NOMO-1 treated with DMSO at 0.1 percent for 48 hours (cell line): ENCODE measurements at regions not wholly inside any gene's neighbourhood (a gene's known extent, or its start where the extent isn't known, plus 50 kb on each side); places are given as distances from the start of the nearest gene placed in this dataset.

Source experiments
- DNase-seq: peaks from one replicate; lab custom pipeline; 2025; ENCODE audit not compliant: unreplicated experiment; lab: John Stamatoyannopoulos, UW

GRCh38 chr6:3559561-3559960 lies 102.7 kb upstream of the SLC22A23 start:
- DNase-seq, result no peak

GRCh38 chr6:3557336-3557735 lies 100.5 kb upstream of the SLC22A23 start:
- DNase-seq, result no peak

DNA sequence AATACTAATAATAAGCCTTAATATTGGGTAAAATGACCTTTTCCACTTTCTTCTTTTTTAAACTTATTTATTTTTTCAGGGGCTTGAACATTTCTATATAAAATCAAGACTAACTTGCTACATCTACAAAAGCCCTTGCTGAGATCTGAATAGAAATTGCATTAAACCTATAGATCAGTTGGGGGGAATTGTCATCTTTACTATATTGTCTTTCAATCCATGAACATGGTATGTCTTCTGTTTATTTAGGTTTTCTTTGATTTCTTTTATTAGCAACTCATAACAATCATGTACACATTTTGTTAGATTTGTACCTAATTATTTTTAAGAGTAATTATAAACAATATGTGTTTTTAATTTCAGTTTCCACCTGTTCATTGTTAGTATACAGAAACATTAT lies 96.4 kb upstream of the SLC22A23 start:
- no peak for DNase-seq

DNA sequence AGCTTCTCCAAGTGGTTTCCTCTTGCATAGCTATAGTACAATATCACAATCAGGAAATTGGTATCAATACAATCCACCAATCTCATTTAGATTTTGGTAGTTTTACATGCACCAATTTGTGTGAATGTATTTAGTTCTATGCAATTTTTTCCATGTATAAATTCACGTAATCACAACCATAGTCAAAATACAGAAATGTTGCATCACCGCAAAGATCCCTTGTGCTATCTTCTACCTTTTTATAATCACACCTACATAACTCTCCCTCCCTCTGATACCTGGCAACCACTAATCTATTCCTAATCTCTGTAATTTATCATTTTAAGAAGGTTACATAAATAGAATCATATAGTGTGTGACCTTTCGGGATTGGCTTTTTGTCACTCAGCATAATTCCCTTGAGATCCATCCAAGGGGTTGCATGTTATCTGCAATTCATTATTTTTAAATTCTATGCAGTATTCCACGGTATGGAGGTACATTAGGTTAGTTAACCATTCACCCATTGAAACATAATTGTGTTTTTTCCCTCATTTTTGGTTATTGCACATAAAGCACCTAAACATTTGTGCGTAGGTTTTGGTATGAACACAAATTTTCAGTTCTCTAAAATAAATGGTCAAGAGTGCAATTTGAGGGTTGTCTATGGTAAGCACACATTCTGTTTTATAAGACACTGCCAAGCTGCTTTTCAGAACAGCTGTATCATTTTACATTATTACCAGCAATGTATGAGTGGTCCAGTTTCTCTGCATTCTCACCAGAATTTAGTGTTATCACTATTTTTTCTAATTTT lies 95.1 kb upstream of the SLC22A23 start:
- no peak for DNase-seq

DNA sequence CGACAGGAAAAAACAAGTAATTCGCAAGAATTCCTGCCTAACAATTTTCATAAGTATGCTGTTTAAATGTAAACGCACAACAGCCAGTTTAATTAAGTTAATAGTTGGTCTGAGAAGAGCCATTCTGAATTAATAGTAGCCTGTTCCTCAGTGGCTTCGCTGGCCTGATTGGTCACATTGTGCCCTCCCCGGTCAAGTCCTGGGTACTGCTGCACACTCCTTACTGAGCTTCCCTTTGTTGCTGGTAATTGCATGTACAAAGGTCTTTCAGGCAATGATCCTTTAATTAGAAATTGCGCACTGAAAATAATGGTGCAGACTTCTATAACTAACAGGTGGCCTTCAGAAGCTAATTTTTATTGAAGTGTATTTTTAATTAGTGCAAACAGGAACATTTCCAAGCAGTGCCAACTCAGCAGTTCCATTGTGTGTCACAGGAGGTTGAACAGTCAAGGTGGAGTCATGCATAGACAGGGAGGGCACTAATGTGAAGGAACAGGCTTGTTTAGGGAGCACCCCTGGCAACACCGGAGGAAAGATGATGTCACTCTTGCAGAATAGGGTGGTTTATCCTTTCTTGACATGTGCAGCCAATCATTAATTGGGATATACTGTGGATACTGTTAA lies 92.6 kb upstream of the SLC22A23 start:
- no peak for DNase-seq

DNA sequence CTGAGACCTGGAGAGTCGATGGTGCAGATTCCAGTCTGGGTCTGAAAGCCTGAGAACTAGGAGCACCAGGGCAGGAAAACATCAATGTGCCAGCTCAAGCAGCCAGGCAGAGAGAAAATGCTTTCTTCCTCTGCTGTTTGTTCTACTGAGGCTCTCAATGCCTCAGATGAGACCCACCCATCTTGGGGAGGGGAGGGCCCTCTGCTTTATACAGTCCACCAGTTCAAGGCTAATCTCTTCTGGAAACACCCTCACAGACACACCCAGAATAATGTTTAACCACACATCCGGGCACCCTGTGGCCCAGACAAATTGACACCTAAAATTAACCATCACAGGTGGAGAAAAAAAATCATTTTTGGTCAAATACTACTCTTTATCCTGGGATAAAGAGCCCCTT lies 89.3 kb upstream of the SLC22A23 start:
- no peak for DNase-seq

DNA sequence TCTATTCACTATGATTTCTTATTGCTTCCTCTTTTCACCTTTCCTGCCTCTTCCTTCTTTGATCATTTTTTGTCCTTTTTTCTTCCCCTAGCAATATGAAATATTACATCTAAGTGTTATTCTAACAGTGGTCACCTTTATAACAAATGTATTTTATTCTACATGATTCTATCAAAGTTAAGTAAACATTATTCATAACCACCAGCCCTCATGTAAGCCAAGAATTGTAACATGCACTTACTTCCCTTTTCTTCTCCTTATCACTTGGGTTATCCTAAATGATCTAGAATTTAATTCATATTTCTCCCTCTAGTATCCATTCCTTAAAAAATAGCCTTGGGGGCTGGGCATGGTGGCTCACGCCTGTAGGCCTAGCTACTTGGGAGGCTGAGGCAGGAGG lies 88.3 kb upstream of the SLC22A23 start:
- DNase-seq, result no peak

DNA sequence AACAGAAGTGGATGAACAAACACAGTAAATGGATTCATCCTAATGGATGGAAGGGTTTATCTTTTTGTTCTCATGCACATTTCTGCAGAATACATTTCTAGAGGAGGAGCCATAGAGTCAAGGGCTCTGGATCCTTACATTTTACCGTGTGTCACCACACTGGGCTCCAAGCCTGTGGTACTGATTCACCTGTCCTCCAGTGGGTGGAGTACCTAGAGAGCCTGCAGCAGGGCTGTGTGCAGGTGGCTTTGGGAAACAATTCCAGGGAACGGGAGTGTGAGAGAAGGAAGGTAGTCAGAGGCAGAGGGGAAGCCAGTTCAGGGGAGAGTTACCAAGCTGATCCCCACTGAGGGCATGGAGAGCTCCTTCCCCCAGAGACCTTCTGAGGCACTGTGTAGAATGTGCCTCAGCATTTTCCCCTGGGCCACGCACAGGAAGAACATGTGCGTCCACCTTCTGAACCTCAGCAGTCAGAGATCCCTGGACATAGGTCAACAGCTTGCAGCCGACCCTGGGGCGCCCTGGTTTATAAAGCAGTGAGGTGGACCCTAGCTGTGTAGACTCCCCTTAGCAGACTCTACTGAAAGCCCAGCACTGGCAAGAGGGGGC lies 85.3 kb upstream of the SLC22A23 start:
- no peak for DNase-seq

DNA sequence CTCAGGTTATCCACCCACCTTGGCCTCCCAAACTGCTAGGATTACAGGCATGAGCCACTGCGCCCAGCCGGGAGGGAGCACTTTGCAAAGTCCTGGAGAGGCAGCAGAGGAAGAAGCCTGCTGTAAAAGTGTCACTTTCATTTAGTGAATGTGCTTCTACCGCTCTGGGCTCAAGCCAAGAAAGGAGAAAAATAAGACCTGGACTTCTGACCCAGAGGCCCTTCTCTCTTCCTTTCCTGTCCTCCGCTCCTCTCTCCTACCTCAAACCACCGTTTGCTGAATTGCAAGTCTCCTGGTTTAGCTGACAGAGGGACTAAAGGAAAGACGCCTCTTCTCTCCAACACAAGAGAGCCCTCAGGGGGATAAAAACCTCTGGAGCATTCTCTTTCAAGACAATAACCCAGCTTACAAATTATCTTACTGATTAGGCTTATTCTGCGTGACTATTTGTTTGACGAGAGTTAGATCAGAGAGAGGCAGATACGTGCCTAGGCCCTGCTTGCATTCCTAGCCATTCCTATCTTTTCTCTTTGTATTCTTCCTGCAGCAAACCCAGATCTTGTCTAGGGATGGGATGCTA lies 84.2 kb upstream of the SLC22A23 start:
- no peak for DNase-seq

- no peak for DNase-seq
Observed at GRCh38 chr6:3540253-3540820, 83.5 kb upstream of the SLC22A23 start.

- DNase-seq, result no peak
Observed at GRCh38 chr6:3538536-3538935, 81.7 kb upstream of the SLC22A23 start.

DNA sequence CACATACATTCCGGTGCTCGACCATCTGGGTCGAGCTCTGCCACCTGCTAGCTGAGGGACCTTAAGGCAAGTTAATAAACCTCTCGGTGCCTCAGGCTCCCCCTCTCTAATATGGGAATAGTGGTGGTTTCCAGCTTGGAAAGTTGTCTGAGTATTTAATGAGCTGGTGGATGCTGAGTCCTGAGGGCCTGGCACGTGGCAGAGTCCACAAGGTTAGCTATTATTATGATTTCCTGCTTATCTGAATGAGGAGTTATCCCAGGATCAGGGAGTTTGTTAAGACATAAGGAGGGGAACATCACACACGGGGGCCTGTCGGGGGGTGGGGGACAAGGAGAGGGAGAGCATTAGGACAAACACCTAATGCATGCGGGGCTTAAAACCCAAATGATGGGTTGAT lies 80.1 kb upstream of the SLC22A23 start:
- no peak for DNase-seq

DNA sequence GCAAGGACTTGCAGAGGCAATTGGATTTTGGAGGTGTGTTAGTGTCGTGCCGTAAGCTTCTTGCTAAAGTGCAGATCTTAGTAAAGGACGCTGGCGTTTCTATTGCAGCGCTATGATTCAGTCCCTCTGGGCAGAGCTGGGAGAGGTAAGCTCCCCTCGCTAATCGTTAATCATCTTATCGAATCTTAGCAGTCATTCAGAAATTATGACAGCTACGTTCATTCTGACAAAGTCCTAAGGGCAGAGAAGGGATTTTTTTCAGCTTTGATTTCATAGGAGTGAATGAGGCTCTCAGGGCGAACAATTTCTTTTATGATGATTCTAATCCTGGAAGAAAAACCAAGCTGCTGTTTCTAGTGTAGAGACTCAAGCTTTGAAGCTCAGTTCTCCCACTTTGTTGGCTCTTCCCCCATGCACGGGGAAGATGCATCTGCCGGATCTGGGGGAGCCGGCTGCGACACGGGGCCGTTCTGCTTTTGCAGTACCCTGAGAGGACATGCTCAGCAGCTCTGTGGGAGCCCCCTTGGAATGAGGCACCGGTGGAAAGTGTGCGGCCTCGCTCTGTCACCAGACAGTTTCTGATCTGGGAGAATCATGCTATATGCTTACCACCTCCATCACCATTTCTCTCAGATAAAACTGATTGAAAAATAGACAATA lies 79.1 kb upstream of the SLC22A23 start:
- no peak for DNase-seq

DNA sequence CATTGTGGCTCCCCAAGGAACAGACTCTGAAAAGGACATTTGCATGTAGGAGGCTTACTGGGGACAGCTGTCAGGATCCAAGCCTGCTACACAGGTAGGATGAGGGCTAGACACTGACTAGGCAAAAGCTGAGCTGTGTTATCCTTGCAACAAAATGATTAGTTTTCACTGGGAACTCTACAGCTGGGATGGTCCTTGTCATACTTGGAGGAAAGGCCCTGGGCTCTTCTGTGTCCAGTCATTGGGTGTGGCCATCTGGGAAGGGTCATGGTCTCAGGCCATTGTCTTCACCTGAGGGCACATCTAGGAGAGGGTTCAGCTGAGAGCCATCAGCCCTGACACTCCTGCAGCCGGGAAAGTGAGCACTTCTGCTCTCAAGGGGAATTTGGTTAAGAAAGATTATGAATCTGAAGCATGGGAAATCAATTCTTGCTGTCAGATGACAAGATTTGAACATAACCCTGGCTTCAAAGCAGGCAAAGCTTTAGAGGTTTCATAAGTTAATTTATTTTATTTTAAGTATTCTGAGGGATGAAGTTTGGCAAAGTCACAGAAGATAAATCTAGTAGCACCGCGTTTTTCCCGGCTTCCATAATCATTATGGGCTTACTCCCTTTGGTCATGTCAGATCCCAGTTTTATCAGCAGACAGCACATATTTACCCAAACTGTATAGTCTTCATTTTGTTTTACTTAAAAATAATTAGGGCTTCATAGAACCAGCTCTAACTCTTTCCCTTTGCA lies 78.4 kb upstream of the SLC22A23 start:
- no peak for DNase-seq

DNA sequence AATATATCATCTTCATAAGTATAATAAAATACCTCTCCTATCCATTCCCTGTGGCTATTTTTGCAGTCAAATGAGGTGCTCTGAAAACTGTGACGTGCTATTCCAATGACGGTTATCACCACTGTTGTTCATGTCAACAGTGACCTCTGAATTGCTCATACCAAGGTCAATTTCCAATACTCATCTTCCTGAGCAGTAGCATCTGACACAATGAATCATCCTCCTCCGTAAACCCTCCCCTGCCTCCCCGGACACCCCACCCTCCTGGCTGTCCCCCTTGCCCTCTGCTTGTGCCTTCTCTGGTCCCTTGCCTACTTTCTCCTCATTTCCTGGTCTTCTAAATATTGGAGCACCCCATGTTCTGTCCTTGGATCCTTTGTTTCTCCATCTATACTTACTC lies 77.7 kb upstream of the SLC22A23 start:
- no peak for DNase-seq

GRCh38 chr6:3533981-3534380 lies 77.1 kb upstream of the SLC22A23 start:
- DNase-seq, result no peak

DNA sequence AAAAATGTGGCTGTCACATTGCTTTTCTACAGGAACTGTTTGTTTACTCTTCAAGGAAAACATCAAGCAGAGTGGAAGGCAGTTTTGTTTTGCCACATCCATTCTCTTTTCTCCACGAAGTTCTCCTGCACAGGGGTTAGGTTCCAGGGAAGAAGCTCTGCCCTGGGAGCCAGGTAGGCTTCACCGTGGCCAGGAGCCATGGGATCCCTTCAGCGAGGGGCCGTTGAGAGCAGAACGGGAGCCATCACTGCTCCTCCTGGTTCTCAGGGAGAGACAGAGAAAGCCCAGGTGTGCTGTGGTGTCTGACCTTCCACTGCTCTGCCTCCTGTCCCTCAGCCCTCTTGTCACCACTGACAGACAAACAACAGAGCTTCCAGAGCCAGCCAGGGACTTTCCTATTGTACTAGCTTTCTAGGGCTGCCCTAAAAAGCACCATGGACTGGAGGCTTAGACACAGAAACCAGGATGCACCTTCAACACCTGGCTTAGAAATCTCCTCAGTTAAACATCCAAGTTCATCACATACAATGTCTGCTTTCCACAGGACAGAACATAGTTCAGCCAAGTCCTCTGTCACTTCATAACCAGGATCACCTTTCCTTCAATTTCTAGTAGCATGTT lies 75.6 kb upstream of the SLC22A23 start:
- no peak for DNase-seq

GRCh38 chr6:3531481-3531880 lies 74.6 kb upstream of the SLC22A23 start:
- DNase-seq, result no peak

DNA sequence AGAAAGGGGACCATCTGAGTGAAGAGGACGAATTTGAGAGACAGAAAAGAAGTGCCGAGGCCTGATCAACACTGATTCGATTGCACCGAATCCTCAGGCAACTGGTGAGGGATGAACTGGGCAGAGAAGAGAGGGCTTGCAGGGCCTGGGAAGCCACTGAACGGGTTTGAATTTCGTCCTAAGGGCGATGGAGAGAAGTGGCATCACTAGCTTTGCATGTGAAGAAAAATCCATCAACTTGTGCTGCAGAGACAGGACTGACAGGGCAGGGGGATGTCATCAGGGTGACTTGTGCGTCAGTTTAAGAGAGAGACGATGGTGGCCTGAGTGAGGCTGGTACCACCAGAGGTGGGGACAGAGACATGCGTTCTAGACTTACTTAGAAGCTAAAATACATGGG lies 73.7 kb upstream of the SLC22A23 start:
- DNase-seq, result no peak

DNA sequence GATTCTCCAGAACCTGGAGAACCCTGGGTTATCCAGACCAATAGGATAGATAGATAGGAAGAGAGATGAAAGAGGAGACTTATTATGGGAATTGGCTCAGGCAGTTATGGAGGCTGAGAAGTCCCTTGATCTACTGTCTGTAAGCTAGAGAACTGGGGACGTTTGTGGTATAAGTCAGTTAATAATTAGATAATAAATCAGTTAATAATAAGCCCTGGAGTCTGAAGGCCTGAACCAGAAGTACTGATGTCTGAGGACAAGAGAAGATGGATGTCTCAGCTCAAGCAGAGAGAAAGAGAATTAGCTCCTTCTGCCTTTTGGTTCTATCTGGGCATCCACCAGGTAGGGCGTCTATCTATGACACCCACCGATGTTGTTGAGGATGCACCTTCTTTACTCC lies 72.9 kb upstream of the SLC22A23 start:
- DNase-seq, result no peak
